NT2/D1 (cell line): ENCODE measurements at regions not wholly inside any gene's neighbourhood (a gene's known extent, or its start where the extent isn't known, plus 50 kb on each side); places are given as distances from the start of the nearest gene placed in this dataset.

Source experiments
- DNase-seq: peaks from one replicate; pipeline ENCODE4 v3.0.0-alpha.2; 2011; ENCODE audit warnings: low read depth, low spot score
- H3K27me3 ChIP-seq: 2 replicates; pipeline ENCODE4 v1.6.0; 2011; ENCODE audit warnings: mild to moderate bottlenecking; ENCODE audit not compliant: insufficient read length, insufficient read depth
- H3K36me3 ChIP-seq: 2 replicates; pipeline ENCODE4 v1.6.1; 2011; ENCODE audit warnings: mild to moderate bottlenecking, low read length, mixed read lengths; ENCODE audit not compliant: insufficient read depth, insufficient read length
- H3K4me1 ChIP-seq: 2 replicates; pipeline ENCODE4 v1.5.1; 2011; ENCODE audit not compliant: insufficient read depth, insufficient read length
- H3K4me3 ChIP-seq: 2 replicates; pipeline ENCODE4 v1.5.1; 2011; ENCODE audit warnings: low read depth; ENCODE audit not compliant: insufficient read length
- H3K9ac ChIP-seq: 2 replicates; pipeline ENCODE4 v1.6.0; 2011; ENCODE audit warnings: low read depth; ENCODE audit not compliant: insufficient read length
- H3K9me3 ChIP-seq: 2 replicates; pipeline ENCODE4 v1.5.1; 2011; ENCODE audit warnings: mild to moderate bottlenecking, low read length; ENCODE audit not compliant: insufficient read depth
- SUZ12 ChIP-seq: IDR thresholded peaks from 2 replicates; pipeline ENCODE4 v1.6.1; 2011; ENCODE audit not compliant: insufficient read length, insufficient read depth; ENCODE audit errors: extremely low read depth
- YY1 ChIP-seq: IDR thresholded peaks from 2 replicates; pipeline ENCODE4 v1.6.1; 2011; ENCODE audit not compliant: insufficient read length, insufficient read depth
- ZNF274 ChIP-seq: IDR thresholded peaks from 2 replicates; pipeline ENCODE4 v1.6.1; 2011; ENCODE audit warnings: mild to moderate bottlenecking, low read depth, low read length

- no peak for TF ChIP-seq SUZ12
- no peak overlapping the region for H3K9ac ChIP-seq
- DNase-seq, result no peak
- H3K4me3 ChIP-seq, result no peak overlapping the region
- H3K4me1 ChIP-seq, result no peaks in the 10 kb centered on the region
- H3K27me3 ChIP-seq, result no peaks in the 10 kb centered on the region
- H3K9me3 ChIP-seq, result peaks cover 11% of the 10 kb centered on the region; the same call in 1 of the 2 replicates
- H3K36me3 ChIP-seq, result no peaks in the 10 kb centered on the region
Measured at GRCh38 chr4:152146244-152146643, 385.4 kb upstream of the GATB start.

GRCh38 chr4:152143806-152144205, 383.0 kb upstream of the GATB start:
- Histone ChIP-seq H3K9me3 (peaks cover 11% of the 10 kb centered on the region; the same call in 1 of the 2 replicates), H3K36me3 (no peaks in the 10 kb centered on the region)
- no peak for DNase-seq

GRCh38 chr4:152138451-152138850, 377.6 kb upstream of the GATB start:
- H3K4me3 ChIP-seq, result no peak overlapping the region
- H3K9ac ChIP-seq, result no peak overlapping the region
- no peaks in the 10 kb centered on the region for H3K9me3 ChIP-seq
- H3K27me3 ChIP-seq, result no peaks in the 10 kb centered on the region
- no peaks in the 10 kb centered on the region for H3K4me1 ChIP-seq
- no peak for TF ChIP-seq ZNF274
- no peak for TF ChIP-seq YY1
- TF ChIP-seq SUZ12, result no peak
- no peak for DNase-seq
- no peaks in the 10 kb centered on the region for H3K36me3 ChIP-seq

More at GRCh38 chr4:152143806-152144205, 383.0 kb upstream of the GATB start:
- TF ChIP-seq YY1 (no peak), SUZ12 (no peak), ZNF274 (no peak)
- Histone ChIP-seq H3K27me3 (no peaks in the 10 kb centered on the region), H3K4me1 (no peaks in the 10 kb centered on the region), H3K4me3 (no peak overlapping the region), H3K9ac (no peak overlapping the region)

- H3K36me3 ChIP-seq, result no peaks in the 10 kb centered on the region
- no peaks in the 10 kb centered on the region for H3K4me1 ChIP-seq
- no peak for TF ChIP-seq SUZ12
- no peak for TF ChIP-seq YY1
- TF ChIP-seq ZNF274, result no peak
- no peaks in the 10 kb centered on the region for H3K9me3 ChIP-seq
- no peak overlapping the region for H3K9ac ChIP-seq
- DNase-seq, result no peak
- no peaks in the 10 kb centered on the region for H3K27me3 ChIP-seq
- H3K4me3 ChIP-seq, result no peak overlapping the region
Measured at GRCh38 chr4:152132776-152133175, 372.0 kb upstream of the GATB start.

GRCh38 chr4:152128356-152128755, 367.5 kb upstream of the GATB start:
- H3K4me1 ChIP-seq, result no peaks in the 10 kb centered on the region
- H3K9ac ChIP-seq, result no peak overlapping the region
- no peak for DNase-seq
- H3K27me3 ChIP-seq, result no peaks in the 10 kb centered on the region
- no peak for TF ChIP-seq YY1
- no peak for TF ChIP-seq ZNF274
- TF ChIP-seq SUZ12, result no peak
- H3K9me3 ChIP-seq, result no peaks in the 10 kb centered on the region
- no peak overlapping the region for H3K4me3 ChIP-seq
- H3K36me3 ChIP-seq, result no peaks in the 10 kb centered on the region

- TF ChIP-seq ZNF274 (no peak), SUZ12 (no peak), YY1 (no peak)
- Histone ChIP-seq H3K4me1 (no peaks in the 10 kb centered on the region), H3K27me3 (no peaks in the 10 kb centered on the region), H3K4me3 (no peak overlapping the region), H3K36me3 (no peaks in the 10 kb centered on the region), H3K9ac (no peak overlapping the region), H3K9me3 (peaks cover 8% of the 10 kb centered on the region; the same call in 1 of the 2 replicates)
- DNase-seq, result no peak
Measured at GRCh38 chr4:152126238-152126637, 365.4 kb upstream of the GATB start.

- TF ChIP-seq YY1 (no peak), SUZ12 (no peak), ZNF274 (no peak)
- H3K9me3 ChIP-seq, result peaks cover 8% of the 10 kb centered on the region; the same call in 1 of the 2 replicates
- no peak for DNase-seq
Measured at GRCh38 chr4:152118819-152119553, 358.2 kb upstream of the GATB start.

More at GRCh38 chr4:152118819-152119553, 358.2 kb upstream of the GATB start:
- Histone ChIP-seq H3K36me3 (no peaks in the 10 kb centered on the region), H3K4me1 (no peaks in the 10 kb centered on the region), H3K27me3 (peaks cover 3% of the 10 kb centered on the region), H3K4me3 (no peak overlapping the region), H3K9ac (no peak overlapping the region)
